Neutrophil (primary cell): ENCODE measurements at regions not wholly inside any gene's neighbourhood (a gene's known extent, or its start where the extent isn't known, plus 50 kb on each side); places are given as distances from the start of the nearest gene placed in this dataset.

Source experiments
- H3K27ac ChIP-seq: fragments of 200-600 bp; sonication (generic); 2 replicates; pipeline ENCODE4 v1.5.1; 2016; ENCODE audit warnings: mild to moderate bottlenecking, moderate library complexity
- H3K27me3 ChIP-seq: fragments of 200-600 bp; sonication (generic); 2 replicates; pipeline ENCODE4 v1.6.0; 2016; ENCODE audit warnings: mild to moderate bottlenecking
- H3K36me3 ChIP-seq: fragments of 200-600 bp; sonication (generic); 2 replicates; pipeline ENCODE4 v1.5.1; 2017
- H3K4me1 ChIP-seq, 2 experiments: fragments of 200-600 bp in 1 of 2; sonication (generic) in 1 of 2; 1 replicate in 1 of 2; 2 replicates in 1 of 2; pipeline versions ENCODE4 v1.5.1 to v1.6.1; 2013 to 2016; ENCODE audit warnings: low read depth in 1 of 2, low read length in 1 of 2, mild to moderate bottlenecking in 1 of 2, moderate library complexity in 1 of 2; ENCODE audit not compliant: control insufficient read depth in 1 of 2, insufficient read depth in 1 of 2
- H3K4me3 ChIP-seq, 2 experiments: fragments of 200-600 bp in 1 of 2; sonication (generic) in 1 of 2; 1 replicate in 1 of 2; 2 replicates in 1 of 2; pipeline ENCODE4 v1.5.1; 2013 to 2016; ENCODE audit warnings: low read depth in 1 of 2, low read length in 1 of 2, mild to moderate bottlenecking in 1 of 2, moderate library complexity in 1 of 2
- H3K9me3 ChIP-seq: fragments of 200-600 bp; sonication (generic); 2 replicates; pipeline ENCODE4 v1.5.1; 2016
- TF ChIP-seq, protein P1 (sequence below): fragments of 200-600 bp; sonication (generic); IDR thresholded peaks from 2 replicates; pipeline ENCODE4 v1.5.1; 2016; ENCODE audit warnings: antibody characterized with exemption

DNA sequence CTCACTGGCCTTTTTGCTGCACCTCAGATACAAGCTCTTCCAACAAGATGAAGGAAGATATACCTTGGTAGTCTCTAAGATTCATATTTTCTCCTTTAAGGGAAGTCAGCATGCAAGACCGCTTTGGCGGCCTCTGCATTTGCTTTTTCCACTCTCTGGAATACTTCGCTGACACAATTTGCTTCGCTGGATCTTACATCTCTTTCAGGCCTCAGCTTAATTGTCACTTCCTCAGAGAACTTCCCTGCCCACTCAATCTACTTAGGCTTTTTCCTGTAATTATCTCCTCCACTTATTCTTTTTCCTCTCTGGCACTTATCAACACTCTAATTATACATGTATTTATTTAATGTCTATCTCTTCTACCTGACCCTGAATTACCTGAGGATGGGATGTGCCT is 1131.1 kb upstream of the WWC1 start:
- H3K4me1 ChIP-seq, result no peaks in the 10 kb centered on the region
- no peaks in the 10 kb centered on the region for H3K36me3 ChIP-seq
- no peaks in the 10 kb centered on the region for H3K27me3 ChIP-seq
- no peak overlapping the region for H3K4me3 ChIP-seq
- no peak overlapping the region for H3K27ac ChIP-seq
- H3K9me3 ChIP-seq, result no peaks in the 10 kb centered on the region
- TF ChIP-seq, protein P1, sequence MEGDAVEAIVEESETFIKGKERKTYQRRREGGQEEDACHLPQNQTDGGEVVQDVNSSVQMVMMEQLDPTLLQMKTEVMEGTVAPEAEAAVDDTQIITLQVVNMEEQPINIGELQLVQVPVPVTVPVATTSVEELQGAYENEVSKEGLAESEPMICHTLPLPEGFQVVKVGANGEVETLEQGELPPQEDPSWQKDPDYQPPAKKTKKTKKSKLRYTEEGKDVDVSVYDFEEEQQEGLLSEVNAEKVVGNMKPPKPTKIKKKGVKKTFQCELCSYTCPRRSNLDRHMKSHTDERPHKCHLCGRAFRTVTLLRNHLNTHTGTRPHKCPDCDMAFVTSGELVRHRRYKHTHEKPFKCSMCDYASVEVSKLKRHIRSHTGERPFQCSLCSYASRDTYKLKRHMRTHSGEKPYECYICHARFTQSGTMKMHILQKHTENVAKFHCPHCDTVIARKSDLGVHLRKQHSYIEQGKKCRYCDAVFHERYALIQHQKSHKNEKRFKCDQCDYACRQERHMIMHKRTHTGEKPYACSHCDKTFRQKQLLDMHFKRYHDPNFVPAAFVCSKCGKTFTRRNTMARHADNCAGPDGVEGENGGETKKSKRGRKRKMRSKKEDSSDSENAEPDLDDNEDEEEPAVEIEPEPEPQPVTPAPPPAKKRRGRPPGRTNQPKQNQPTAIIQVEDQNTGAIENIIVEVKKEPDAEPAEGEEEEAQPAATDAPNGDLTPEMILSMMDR, result no peak

DNA sequence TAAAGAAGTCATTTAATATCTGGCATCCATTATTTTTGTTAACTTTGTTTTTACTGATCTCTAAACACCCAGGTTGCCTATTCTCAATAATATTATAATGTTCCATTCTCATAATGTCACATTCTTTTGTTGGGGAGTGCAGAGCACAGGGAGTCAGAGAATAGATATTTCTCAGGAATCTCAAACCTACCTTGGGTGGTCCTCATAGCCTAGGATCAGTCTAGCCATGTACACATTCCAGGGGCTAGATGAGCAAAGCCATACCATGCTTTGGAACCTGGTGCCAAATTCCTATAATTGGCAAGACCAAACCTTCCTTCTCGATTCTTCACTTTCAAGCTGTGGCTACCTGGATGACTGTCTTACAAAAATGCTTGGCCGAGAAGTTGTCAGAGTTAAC is 1124.7 kb upstream of the WWC1 start:
- H3K9me3 ChIP-seq, result no peaks in the 10 kb centered on the region
- TF ChIP-seq, protein P1, result no peak
- H3K4me3 ChIP-seq, result no peak overlapping the region
- no peaks in the 10 kb centered on the region for H3K4me1 ChIP-seq
- no peak overlapping the region for H3K27ac ChIP-seq
- H3K27me3 ChIP-seq, result no peaks in the 10 kb centered on the region
- H3K36me3 ChIP-seq, result no peaks in the 10 kb centered on the region

DNA sequence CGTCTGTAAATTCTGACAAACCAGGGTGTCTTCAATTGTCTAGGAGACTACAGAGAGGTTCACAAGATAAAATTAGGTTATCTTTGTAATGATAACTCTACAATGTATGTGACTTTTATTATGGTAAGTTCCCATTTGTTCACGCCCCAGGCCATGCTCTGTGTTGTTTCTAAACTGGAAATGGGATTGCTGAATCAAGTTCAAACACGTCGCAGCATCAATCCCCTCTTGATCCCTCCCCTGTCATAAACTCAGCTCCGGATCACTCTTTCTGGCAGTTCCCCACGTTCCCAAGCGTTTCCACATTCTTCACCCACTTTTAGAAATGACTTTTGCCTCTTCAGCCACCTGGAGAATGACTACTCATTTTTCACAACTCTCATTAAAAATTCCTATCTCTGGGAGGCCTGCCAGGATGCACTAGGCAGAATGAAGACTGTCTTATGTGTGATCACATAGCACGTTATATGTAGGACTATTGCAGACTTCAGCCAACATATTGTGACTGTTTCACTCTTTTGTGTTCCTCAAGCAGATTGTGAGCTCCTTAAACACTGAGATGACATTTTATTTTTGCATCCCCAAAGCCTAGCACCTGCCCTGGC is 1124.2 kb upstream of the WWC1 start:
- Histone ChIP-seq H3K4me1 (no peaks in the 10 kb centered on the region), H3K36me3 (no peaks in the 10 kb centered on the region), H3K4me3 (no peak overlapping the region), H3K27me3 (no peaks in the 10 kb centered on the region), H3K27ac (no peak overlapping the region), H3K9me3 (no peaks in the 10 kb centered on the region)
- TF ChIP-seq, protein P1, result no peak

DNA sequence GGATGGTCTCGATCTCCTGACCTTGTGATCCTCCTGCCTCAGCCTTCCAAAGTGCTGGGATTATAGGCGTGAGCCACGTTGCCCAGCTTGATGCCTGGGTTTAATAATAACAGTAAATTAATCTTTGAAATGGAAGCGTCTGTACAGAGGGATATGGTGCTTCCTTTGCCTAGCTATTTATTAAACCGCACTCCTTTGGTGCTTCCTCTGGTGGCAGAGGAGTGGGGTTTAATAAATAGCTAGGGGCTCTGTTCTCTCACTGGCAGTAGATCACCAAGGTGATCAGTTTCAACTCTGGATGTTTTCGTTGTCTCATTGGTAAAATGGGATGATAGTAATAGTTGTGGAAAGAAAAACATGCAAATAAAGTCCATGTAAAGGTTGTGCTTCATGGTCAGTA is 1122.5 kb upstream of the WWC1 start:
- H3K27me3 ChIP-seq, result no peaks in the 10 kb centered on the region
- H3K4me1 ChIP-seq, result no peaks in the 10 kb centered on the region
- TF ChIP-seq, protein P1, result no peak
- no peak overlapping the region for H3K27ac ChIP-seq
- H3K9me3 ChIP-seq, result no peaks in the 10 kb centered on the region
- no peak overlapping the region for H3K4me3 ChIP-seq
- no peaks in the 10 kb centered on the region for H3K36me3 ChIP-seq

DNA sequence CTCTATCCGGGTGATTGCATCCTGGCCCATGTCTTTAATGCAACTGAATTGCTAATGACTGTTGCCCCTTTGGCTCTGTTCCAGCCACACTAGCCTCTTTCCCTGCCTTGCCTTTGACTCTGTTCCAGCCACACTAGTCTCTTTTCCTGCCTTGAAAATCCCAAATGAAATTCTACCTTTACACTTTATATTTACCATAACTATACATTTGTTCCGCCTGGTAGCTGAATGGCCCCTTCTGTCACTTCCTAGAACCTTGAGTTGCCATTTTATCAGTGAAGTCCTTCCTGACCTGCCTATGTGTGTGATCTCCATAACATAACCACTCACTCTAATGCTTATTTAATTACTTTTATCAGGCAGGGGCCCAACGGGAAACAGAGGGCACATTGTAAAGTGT is 1120.4 kb upstream of the WWC1 start:
- Histone ChIP-seq H3K36me3 (no peaks in the 10 kb centered on the region), H3K4me1 (no peaks in the 10 kb centered on the region), H3K27ac (no peak overlapping the region), H3K4me3 (no peak overlapping the region), H3K9me3 (no peaks in the 10 kb centered on the region), H3K27me3 (no peaks in the 10 kb centered on the region)
- TF ChIP-seq, protein P1, result no peak

DNA sequence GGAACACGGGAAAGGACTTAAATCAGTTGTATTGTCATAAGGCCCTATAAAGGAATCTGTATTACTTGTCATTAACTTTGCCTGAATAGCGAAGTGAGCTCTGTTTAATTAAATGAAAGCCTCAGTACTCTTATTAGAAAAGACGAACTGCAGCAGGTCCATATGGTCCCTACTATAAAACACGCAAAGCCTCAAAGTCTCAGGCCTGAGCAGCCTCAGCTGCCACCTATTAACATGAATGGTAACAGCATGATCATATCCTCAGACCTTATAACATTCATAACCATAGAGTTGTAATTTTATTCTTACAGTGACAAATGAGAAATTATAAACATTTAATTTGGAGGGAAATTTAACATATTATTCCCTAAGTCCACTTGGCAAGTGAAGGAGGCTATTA is 1113.7 kb upstream of the WWC1 start:
- no peak overlapping the region for H3K4me3 ChIP-seq
- H3K27me3 ChIP-seq, result no peaks in the 10 kb centered on the region
- H3K27ac ChIP-seq, result no peak overlapping the region
- H3K36me3 ChIP-seq, result no peaks in the 10 kb centered on the region
- H3K9me3 ChIP-seq, result no peaks in the 10 kb centered on the region
- TF ChIP-seq, protein P1, result no peak
- H3K4me1 ChIP-seq, result no peaks in the 10 kb centered on the region
